ENCODE measurements at regions not wholly inside any gene's neighbourhood (a gene's known extent, or its start where the extent isn't known, plus 50 kb on each side); places are given as distances from the start of the nearest gene placed in this dataset.

DNA sequence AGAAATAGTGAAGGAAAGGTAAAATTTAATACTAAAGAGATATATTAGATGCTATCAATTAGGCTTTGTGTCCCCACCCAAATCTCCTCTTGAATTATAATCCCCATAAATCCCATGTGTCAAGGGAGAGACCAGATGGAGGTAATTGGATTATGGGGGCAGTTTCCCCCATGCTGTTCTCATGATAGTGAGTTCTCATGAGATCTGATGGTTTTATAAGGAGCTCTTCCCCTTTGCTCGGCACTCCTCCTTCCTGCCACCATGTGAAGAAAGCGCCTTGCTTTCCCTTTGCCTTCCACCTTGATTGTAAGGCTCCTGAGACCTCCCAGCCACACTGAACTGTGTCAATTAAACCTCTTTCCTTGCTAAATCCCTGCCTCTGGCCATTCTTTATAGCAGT lies 697.0 kb upstream of the RGMB start:
- H3K23ac ChIP-seq (ENCODE audit: low read depth, low read length) = no peak overlapping the region
- no peak overlapping the region for H3K14ac ChIP-seq (replicated peaks; ENCODE audit: low read depth, low read length)
- H3K4me2 ChIP-seq (ENCODE audit: low read depth, low read length) = no peak overlapping the region
- no peaks in the 10 kb centered on the region for H3K4me1 ChIP-seq (ENCODE audit: control insufficient read depth, insufficient read depth, low read length)
- DNase-seq (no peak), ATAC-seq (ENCODE audit: low read depth) (no peak)
- H3K9me1 ChIP-seq (ENCODE audit: insufficient read depth, low read length) = no peaks in the 10 kb centered on the region
- intact Hi-C loops (cut with micrococcal nuclease) = no loop called here
- no peak for TF ChIP-seq BHLHE40 (IDR thresholded peaks at IDR 0.05; ENCODE audit: low read depth, low read length)
- TF ChIP-seq, protein P1, sequence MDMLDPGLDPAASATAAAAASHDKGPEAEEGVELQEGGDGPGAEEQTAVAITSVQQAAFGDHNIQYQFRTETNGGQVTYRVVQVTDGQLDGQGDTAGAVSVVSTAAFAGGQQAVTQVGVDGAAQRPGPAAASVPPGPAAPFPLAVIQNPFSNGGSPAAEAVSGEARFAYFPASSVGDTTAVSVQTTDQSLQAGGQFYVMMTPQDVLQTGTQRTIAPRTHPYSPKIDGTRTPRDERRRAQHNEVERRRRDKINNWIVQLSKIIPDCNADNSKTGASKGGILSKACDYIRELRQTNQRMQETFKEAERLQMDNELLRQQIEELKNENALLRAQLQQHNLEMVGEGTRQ (IDR thresholded peaks at IDR 0.05; ENCODE audit: low read depth, low read length) = no peak
- TF ChIP-seq MXI1 (IDR thresholded peaks at IDR 0.05; ENCODE audit: borderline replicate concordance, low read depth, low read length) = no peak
- TF ChIP-seq SMC3 (IDR thresholded peaks at IDR 0.05; ENCODE audit: low read depth, low read length) = no peak
- TF ChIP-seq CHD1 (IDR thresholded peaks at IDR 0.05; ENCODE audit: low read depth, low read length) = no peak
- no peak for TF ChIP-seq MAFK (IDR thresholded peaks at IDR 0.05; ENCODE audit: low read depth, low read length)
- WGBS, 2 experiments (ENCODE audit: extremely low coverage in 2 of 2, insufficient read length in 1 of 2) = no CpG with 5 or more reads among the region's 2 CpGs
- no peaks in the 10 kb centered on the region for H4K20me1 ChIP-seq (ENCODE audit: insufficient read depth, low read length)
- no peak overlapping the region for H2BK20ac ChIP-seq (ENCODE audit: low read depth, low read length)
- H3K4ac ChIP-seq (ENCODE audit: low read depth, low read length) = no peak overlapping the region
- no peak overlapping the region for H2BK5ac ChIP-seq (ENCODE audit: low read depth, low read length, poor library complexity, severe bottlenecking)
- H3K36me3 ChIP-seq (ENCODE audit: control insufficient read depth, insufficient read depth, low read length) = no peaks in the 10 kb centered on the region
- H3K56ac ChIP-seq (ENCODE audit: extremely low read depth, insufficient read depth, low read length) = no peak overlapping the region
- no TSS peak for BruUV-seq (replicated peaks)
- H3K4me3 ChIP-seq (ENCODE audit: insufficient read depth, low read depth, low read length) = no peak overlapping the region
- no peak overlapping the region for H3K18ac ChIP-seq (ENCODE audit: low read depth, low read length)
- H4K8ac ChIP-seq (ENCODE audit: low read depth in 2 of 2, low read length in 2 of 2) = no peak overlapping the region
- no peaks in the 10 kb centered on the region for H3K27me3 ChIP-seq (ENCODE audit: control insufficient read depth, insufficient read depth, low read length)
- H2BK15ac ChIP-seq (ENCODE audit: low read depth, low read length) = no peak overlapping the region
- H2AK9ac ChIP-seq (replicated peaks; ENCODE audit: low read depth, low read length, poor library complexity) = no peak overlapping the region
- ChIA-PET POLR2A (ENCODE audit: unreplicated experiment) (no interaction called here), CTCF (no interaction called here)
- H4K5ac ChIP-seq (ENCODE audit: low read depth, low read length) = no peak overlapping the region
- H2AFZ ChIP-seq (replicated peaks; ENCODE audit: low read length, poor library complexity) = no peak overlapping the region
- H3K9me3 ChIP-seq (ENCODE audit: control insufficient read depth, insufficient read depth, low read length) = no peaks in the 10 kb centered on the region
- no peaks in the 10 kb centered on the region for H3K79me1 ChIP-seq (ENCODE audit: low read depth in 1 of 2, low read length in 2 of 2)
- H3K27ac ChIP-seq (ENCODE audit: insufficient read depth, low read length) = no peak overlapping the region
- no peak overlapping the region for H2BK120ac ChIP-seq (ENCODE audit: low read depth, low read length)
- dilution Hi-C loops (cut with HindIII; ENCODE audit: low sequenced_read_pairs, unreplicated experiment) = no loop called here
- H2AK5ac ChIP-seq (ENCODE audit: low read depth, low read length) = no peak overlapping the region
- no peak overlapping the region for H4K91ac ChIP-seq (ENCODE audit: insufficient read depth, low read depth, low read length)
- in situ Hi-C loops (cut with MboI; ENCODE audit: low sequenced_read_pairs) = no loop called here
- no peak overlapping the region for H3K9ac ChIP-seq (ENCODE audit: low read depth, low read length)
